H9 (cell line): ENCODE measurements at regions not wholly inside any gene's neighbourhood (a gene's known extent, or its start where the extent isn't known, plus 50 kb on each side); places are given as distances from the start of the nearest gene placed in this dataset.

Experiments used
- DNase-seq: peaks from one replicate; pipeline ENCODE4 v3.0.0-alpha.2; 2017
- H2AFZ ChIP-seq: one replicate; pipeline ENCODE4 v1.6.1; 2013; ENCODE audit warnings: mild to moderate bottlenecking, low read length, control low read depth, moderate library complexity
- H2AK5ac ChIP-seq: 2 replicates; pipeline ENCODE4 v1.6.1; 2013; ENCODE audit warnings: low read length, control low read depth, mixed read lengths; ENCODE audit not compliant: insufficient read length
- H2BK120ac ChIP-seq: one replicate; pipeline ENCODE4 v1.6.1; 2013; ENCODE audit warnings: low read depth, mild to moderate bottlenecking, low read length, control low read depth, inconsistent platforms; ENCODE audit not compliant: poor library complexity, severe bottlenecking
- H2BK12ac ChIP-seq: 2 replicates; pipeline ENCODE4 v1.6.1; 2013; ENCODE audit warnings: low read length, control low read depth, mixed read lengths, low read depth; ENCODE audit not compliant: insufficient read length
- H2BK15ac ChIP-seq: 2 replicates; pipeline ENCODE4 v1.6.1; 2013; ENCODE audit warnings: low read depth, low read length, control low read depth
- H2BK20ac ChIP-seq: one replicate; pipeline ENCODE4 v1.6.1; 2013; ENCODE audit warnings: low read depth, mild to moderate bottlenecking, low read length, control low read depth, inconsistent platforms; ENCODE audit not compliant: poor library complexity, severe bottlenecking
- H2BK5ac ChIP-seq: 2 replicates; pipeline ENCODE4 v1.6.1; 2013; ENCODE audit warnings: low read length, control low read depth, mixed read lengths; ENCODE audit not compliant: insufficient read length
- H3K14ac ChIP-seq: 2 replicates; pipeline ENCODE4 v1.6.1; 2013; ENCODE audit warnings: low read length, control low read depth; ENCODE audit not compliant: insufficient read depth
- H3K18ac ChIP-seq: 2 replicates; pipeline ENCODE4 v1.6.1; 2013; ENCODE audit warnings: low read depth, mild to moderate bottlenecking, mixed read lengths, low read length, control low read depth; ENCODE audit not compliant: insufficient read length
- H3K23ac ChIP-seq: 2 replicates; pipeline ENCODE4 v1.6.1; 2013; ENCODE audit warnings: low read length, control low read depth, mixed read lengths, low read depth; ENCODE audit not compliant: insufficient read length
- H3K23me2 ChIP-seq: 2 replicates; pipeline ENCODE4 v1.6.1; 2013; ENCODE audit warnings: low read depth, mild to moderate bottlenecking, mixed read lengths, low read length, control low read depth; ENCODE audit not compliant: insufficient read length, poor library complexity, severe bottlenecking
- H3K27ac ChIP-seq: 2 replicates; pipeline ENCODE4 v1.5.1; 2013; ENCODE audit warnings: low read length, control low read depth, mixed read lengths, low read depth; ENCODE audit not compliant: insufficient read length
- H3K27me3 ChIP-seq: 2 replicates; pipeline ENCODE4 v1.6.1; 2013; ENCODE audit warnings: low read length, control low read depth, inconsistent platforms; ENCODE audit not compliant: insufficient read depth
- H3K4ac ChIP-seq: 2 replicates; pipeline ENCODE4 v1.6.1; 2013; ENCODE audit warnings: low read depth, mild to moderate bottlenecking, control low read depth, inconsistent platforms, low read length, moderate library complexity
- H3K4me1 ChIP-seq: 2 replicates; pipeline ENCODE4 v1.6.1; 2013; ENCODE audit warnings: low read length, control low read depth, inconsistent platforms; ENCODE audit not compliant: insufficient read depth
- H3K4me2 ChIP-seq: 2 replicates; pipeline ENCODE4 v1.6.1; 2013; ENCODE audit warnings: low read length, control low read depth, mixed read lengths; ENCODE audit not compliant: insufficient read length, insufficient read depth
- H3K56ac ChIP-seq: 2 replicates; pipeline ENCODE4 v1.6.1; 2013; ENCODE audit warnings: low read depth, mild to moderate bottlenecking, mixed read lengths, low read length, control low read depth; ENCODE audit not compliant: insufficient read length
- H3K79me1 ChIP-seq: 2 replicates; pipeline ENCODE4 v1.6.1; 2013; ENCODE audit warnings: low read depth, mild to moderate bottlenecking, moderate library complexity, low read length, control low read depth, inconsistent platforms; ENCODE audit not compliant: insufficient read depth, poor library complexity, severe bottlenecking
- H3K79me2 ChIP-seq: 2 replicates; pipeline ENCODE4 v1.6.1; 2013; ENCODE audit warnings: low read length, control low read depth, inconsistent platforms; ENCODE audit not compliant: insufficient read depth
- H3K9ac ChIP-seq: 2 replicates; pipeline ENCODE4 v1.6.1; 2013; ENCODE audit warnings: low read length, control low read depth, mixed read lengths; ENCODE audit not compliant: insufficient read length; ENCODE audit errors: extremely low read depth
- H3K9me3 ChIP-seq: one replicate; pipeline ENCODE4 v1.6.1; 2013; ENCODE audit warnings: low read depth, low read length, inconsistent platforms; ENCODE audit not compliant: control insufficient read depth
- H3T11ph ChIP-seq: one replicate; pipeline ENCODE4 v1.6.1; 2013; ENCODE audit warnings: mild to moderate bottlenecking, low read length, control low read depth, inconsistent platforms
- H4K20me1 ChIP-seq: one replicate; pipeline ENCODE4 v1.6.1; 2013; ENCODE audit not compliant: control insufficient read depth, insufficient read length, insufficient read depth
- H4K5ac ChIP-seq: 2 replicates; pipeline ENCODE4 v1.6.1; 2013; ENCODE audit warnings: low read depth, mild to moderate bottlenecking, mixed read lengths, low read length, control low read depth; ENCODE audit not compliant: insufficient read length
- H4K8ac ChIP-seq: replicated peaks from 2 replicates; pipeline ENCODE4 v1.6.1; 2013; ENCODE audit warnings: low read length, control low read depth, mixed read lengths, low read depth; ENCODE audit not compliant: insufficient read length
- H4K91ac ChIP-seq: 2 replicates; pipeline ENCODE4 v1.6.1; 2013; ENCODE audit warnings: low read depth, mild to moderate bottlenecking, moderate library complexity, mixed read lengths, low read length, control low read depth; ENCODE audit not compliant: insufficient read length
- H3K27ac Mint-ChIP-seq, 3 experiments: 2 replicates in 2 of 3; 3 replicates in 1 of 3; pipeline ENCODE4 v1.8.0; 2020 to 2021; ENCODE audit warnings: mixed read lengths in 3 of 3, mild to moderate bottlenecking in 1 of 3, moderate library complexity in 1 of 3
- H3K27me3 Mint-ChIP-seq: 2 replicates; pipeline ENCODE4 v1.8.0; 2021; ENCODE audit warnings: low read depth, mild to moderate bottlenecking, moderate library complexity, mixed read lengths
- H3K36me3 Mint-ChIP-seq, 3 experiments: 2 replicates in 2 of 3; 3 replicates in 1 of 3; pipeline ENCODE4 v1.8.0; 2020 to 2021; ENCODE audit warnings: low read depth in 3 of 3, mixed read lengths in 3 of 3; ENCODE audit not compliant: insufficient read depth in 1 of 3
- H3K4me1 Mint-ChIP-seq, 2 experiments: 2 replicates each; pipeline ENCODE4 v1.8.0; 2020; ENCODE audit warnings: mixed read lengths in 2 of 2
- H3K4me3 Mint-ChIP-seq, 2 experiments: 2 replicates in 1 of 2; 3 replicates in 1 of 2; pipeline ENCODE4 v1.8.0; 2020 to 2021; ENCODE audit warnings: mild to moderate bottlenecking in 2 of 2, mixed read lengths in 2 of 2, moderate library complexity in 1 of 2
- H3K9me3 Mint-ChIP-seq, 2 experiments: 2 replicates in 1 of 2; 3 replicates in 1 of 2; pipeline ENCODE4 v1.8.0; 2020; ENCODE audit warnings: mild to moderate bottlenecking in 2 of 2, mixed read lengths in 2 of 2, moderate library complexity in 1 of 2
- WGBS: extraction: QIAGEN DNeasy Blood & Tissue Kit; methylation state at CpG from one replicate; pipeline ENCODE4 v1.1.7; 2013; ENCODE audit warnings: missing lambda C conversion rate, low lambda C conversion rate, mixed read lengths; ENCODE audit not compliant: insufficient read length; ENCODE audit errors: extremely low coverage; 5-methylcytosine and 5-hydroxymethylcytosine counted together
- TF ChIP-seq, protein P1 (sequence below): fragments of 200-600 bp; sonication (generic); conservative IDR thresholded peaks from 3 replicates; pipeline ENCODE4 v1.8.0; 2021; ENCODE audit warnings: antibody characterized with exemption, mild to moderate bottlenecking

DNA sequence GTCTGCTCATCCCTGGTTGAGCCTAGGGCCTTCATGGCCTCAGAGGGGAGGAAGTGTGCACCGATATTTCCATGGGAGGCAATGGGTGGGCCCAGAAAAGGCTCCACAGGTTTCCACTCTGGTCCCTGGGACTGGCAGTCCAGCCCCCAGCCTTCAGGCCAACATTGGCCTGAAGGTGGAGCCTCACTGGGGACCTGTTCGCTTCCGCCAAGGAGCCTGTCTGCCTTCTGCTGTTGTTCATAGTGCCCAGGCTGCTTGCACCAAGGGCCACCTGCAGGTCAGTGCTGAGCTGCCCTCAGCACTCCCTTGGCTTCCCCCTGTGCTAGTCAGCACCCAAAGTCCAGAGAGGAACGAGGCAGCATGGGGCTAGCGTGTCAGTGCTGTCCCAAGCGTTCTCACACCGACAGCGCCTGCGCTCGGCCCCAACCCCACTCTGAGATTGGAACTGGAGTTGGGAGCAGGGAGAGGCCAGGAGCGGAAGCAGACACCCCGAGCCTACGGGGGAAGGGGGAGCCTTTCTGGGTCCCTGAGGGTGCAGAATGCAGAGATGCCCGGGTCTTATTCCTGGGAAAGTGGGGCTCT is 720.7 kb downstream of the PCDH18 start:
- Histone ChIP-seq H3K56ac (no peak overlapping the region), H3K4me2 (no peak overlapping the region), H3K4me1 (no peaks in the 10 kb centered on the region), H3K79me2 (no peaks in the 10 kb centered on the region), H4K5ac (no peak overlapping the region), H3K79me1 (no peaks in the 10 kb centered on the region), H2BK15ac (no peak overlapping the region), H3K27me3 (no peaks in the 10 kb centered on the region), H4K8ac (no peak overlapping the region), H3K9me3 (no peaks in the 10 kb centered on the region), H3K14ac (no peak overlapping the region), H2BK5ac (no peak overlapping the region), H2AK5ac (no peak overlapping the region), H3K27ac (no peak overlapping the region), H4K20me1 (no peaks in the 10 kb centered on the region), H3T11ph (no peak overlapping the region), H3K18ac (no peak overlapping the region), H3K9ac (no peak overlapping the region), H3K23me2 (no peaks in the 10 kb centered on the region), H3K23ac (no peak overlapping the region), H3K4ac (no peak overlapping the region), H2BK120ac (no peak overlapping the region), H2AFZ (no peak overlapping the region), H2BK12ac (no peak overlapping the region), H4K91ac (no peak overlapping the region), H2BK20ac (no peak overlapping the region)
- Mint-ChIP-seq H3K4me1 (no peaks in the 10 kb centered on the region), H3K4me3 (no peak overlapping the region), H3K36me3 (peaks cover 4 to 8% (median 7%) of the 10 kb centered on the region in 3 experiments), H3K27me3 (no peaks in the 10 kb centered on the region), H3K27ac (no peak overlapping the region), H3K9me3 (peaks cover 1 to 7% of the 10 kb centered on the region in 2 experiments; a peak in 4 of 5 replicates)
- WGBS: no CpG with 5 or more reads among the region's 14 CpGs
- DNase-seq: no peak
- TF ChIP-seq, protein P1, sequence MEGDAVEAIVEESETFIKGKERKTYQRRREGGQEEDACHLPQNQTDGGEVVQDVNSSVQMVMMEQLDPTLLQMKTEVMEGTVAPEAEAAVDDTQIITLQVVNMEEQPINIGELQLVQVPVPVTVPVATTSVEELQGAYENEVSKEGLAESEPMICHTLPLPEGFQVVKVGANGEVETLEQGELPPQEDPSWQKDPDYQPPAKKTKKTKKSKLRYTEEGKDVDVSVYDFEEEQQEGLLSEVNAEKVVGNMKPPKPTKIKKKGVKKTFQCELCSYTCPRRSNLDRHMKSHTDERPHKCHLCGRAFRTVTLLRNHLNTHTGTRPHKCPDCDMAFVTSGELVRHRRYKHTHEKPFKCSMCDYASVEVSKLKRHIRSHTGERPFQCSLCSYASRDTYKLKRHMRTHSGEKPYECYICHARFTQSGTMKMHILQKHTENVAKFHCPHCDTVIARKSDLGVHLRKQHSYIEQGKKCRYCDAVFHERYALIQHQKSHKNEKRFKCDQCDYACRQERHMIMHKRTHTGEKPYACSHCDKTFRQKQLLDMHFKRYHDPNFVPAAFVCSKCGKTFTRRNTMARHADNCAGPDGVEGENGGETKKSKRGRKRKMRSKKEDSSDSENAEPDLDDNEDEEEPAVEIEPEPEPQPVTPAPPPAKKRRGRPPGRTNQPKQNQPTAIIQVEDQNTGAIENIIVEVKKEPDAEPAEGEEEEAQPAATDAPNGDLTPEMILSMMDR: no peak
